Activated CD8-positive, alpha-beta memory T cell treated with anti-CD3 and anti-CD28 coated beads for 48 hours (primary cell): ENCODE measurements at regions not wholly inside any gene's neighbourhood (a gene's known extent, or its start where the extent isn't known, plus 50 kb on each side); places are given as distances from the start of the nearest gene placed in this dataset.

Experiments
- DNase-seq, 3 experiments: peaks; one replicate each; pipeline ENCODE4 v3.0.0-alpha.2; 2020; ENCODE audit warnings: low read depth in 2 of 3, low spot score in 2 of 3

GRCh38 chr2:57278451-57278850, 768.2 kb upstream of the VRK2 start:
- no peak for DNase-seq

DNA sequence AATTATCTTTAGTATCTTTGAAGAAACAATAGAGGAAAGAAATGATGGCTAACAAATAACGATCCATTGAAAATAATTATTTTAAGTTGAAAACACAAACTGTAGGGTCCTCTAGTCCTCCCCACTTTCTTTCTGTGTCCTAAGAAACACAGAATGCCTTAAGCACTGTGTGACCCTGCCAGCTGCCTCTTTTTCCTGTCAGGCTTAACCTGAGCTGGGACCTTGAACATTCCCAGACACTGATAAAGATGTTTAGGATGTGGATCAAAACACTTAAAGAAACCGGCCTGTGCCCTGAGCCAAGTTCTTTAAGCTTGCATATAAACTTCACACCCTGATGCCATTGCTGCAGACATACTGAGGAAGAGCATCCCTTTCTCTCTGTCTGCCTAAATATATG, 755.4 kb upstream of the VRK2 start:
- no peak for DNase-seq

GRCh38 chr2:57296795-57297517, 749.6 kb upstream of the VRK2 start:
- no peak for DNase-seq

- no peak for DNase-seq
Observed at GRCh38 chr2:57313678-57314077, 732.9 kb upstream of the VRK2 start.

- no peak for DNase-seq
Observed at GRCh38 chr2:57314682-57315081, 731.9 kb upstream of the VRK2 start.

- DNase-seq, result no peak
Observed at GRCh38 chr2:57330447-57330846, 716.2 kb upstream of the VRK2 start.

DNA sequence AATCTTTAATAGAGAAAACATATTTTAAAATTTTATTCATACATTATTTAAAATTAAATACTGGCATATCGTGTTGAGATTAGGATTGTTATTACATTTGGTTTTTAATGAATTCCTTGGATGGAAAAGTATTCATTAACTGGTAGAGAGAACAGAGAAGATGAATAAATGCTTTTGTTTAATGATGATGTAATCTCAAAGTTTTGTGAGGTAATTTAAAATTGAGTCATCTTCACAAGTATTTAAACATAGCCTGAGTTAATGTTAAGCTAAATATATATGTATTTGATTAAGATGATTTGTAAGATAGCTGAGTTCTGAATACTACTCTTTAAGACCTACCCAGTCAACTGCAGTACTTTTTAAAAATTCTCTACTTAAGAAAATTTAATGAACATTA, 713.4 kb upstream of the VRK2 start:
- no peak for DNase-seq

GRCh38 chr2:57343391-57344006, 703.1 kb upstream of the VRK2 start:
- no peak for DNase-seq

- DNase-seq, result no peak
Observed at GRCh38 chr2:57368190-57368589, 678.4 kb upstream of the VRK2 start.

GRCh38 chr2:57370882-57371585, 675.6 kb upstream of the VRK2 start:
- DNase-seq, result no peak

DNA sequence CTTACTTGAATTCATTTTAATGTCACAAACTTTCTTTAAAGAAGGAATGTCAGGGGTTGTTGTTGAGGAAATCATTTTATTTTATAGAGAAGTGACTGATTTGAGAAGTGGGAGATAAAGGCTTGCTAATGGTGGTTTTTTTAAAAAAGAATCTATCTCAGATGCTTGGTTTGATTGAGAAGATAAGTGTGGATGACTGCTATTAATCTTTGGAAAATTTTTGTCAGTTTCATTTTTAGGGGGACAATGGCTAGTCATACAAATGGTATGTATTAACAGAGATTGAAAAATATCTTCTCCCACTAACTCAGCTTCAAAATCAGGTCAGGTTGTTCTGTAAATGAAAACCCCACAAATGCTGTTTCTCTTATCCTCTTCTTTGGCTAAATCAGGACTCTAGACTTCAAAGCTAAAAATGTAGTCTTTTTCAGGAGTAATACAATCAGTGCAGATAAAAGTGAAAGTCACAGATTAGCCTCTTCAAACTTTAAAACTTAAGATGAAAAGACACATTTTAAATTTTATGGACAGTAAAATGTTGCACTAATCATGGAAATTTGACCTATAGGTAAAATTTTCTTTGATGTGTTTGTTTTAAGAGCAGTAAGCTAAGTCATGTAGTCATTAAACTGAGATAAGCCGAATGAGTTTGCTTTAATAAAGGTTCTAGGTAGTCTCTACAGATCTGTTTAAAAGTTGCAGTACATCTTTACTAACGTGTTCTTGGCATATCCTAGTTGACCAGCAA, 674.2 kb upstream of the VRK2 start:
- no peak for DNase-seq

DNA sequence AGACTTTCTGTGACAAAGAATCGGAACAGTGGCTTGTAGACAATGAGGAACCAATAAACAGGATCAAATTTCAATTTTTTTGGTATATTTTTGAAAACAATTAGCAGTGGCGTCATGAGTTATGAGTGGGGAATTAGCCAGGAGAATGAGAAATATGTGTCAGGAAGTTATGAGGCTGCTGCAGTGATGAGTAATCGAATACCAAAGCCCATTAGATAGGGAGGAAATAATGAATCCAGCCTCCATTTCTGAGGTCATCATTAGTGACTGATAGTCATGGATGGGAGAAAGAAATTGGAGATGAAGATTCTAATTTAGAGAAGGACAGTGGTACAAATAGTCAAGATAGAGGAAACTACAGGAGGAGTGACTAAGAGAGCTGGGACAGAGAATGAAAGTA, 673.1 kb upstream of the VRK2 start:
- no peak for DNase-seq

GRCh38 chr2:57376985-57377384, 669.6 kb upstream of the VRK2 start:
- DNase-seq, result no peak

- DNase-seq, result no peak
Observed at GRCh38 chr2:57386305-57386704, 660.3 kb upstream of the VRK2 start.

DNA sequence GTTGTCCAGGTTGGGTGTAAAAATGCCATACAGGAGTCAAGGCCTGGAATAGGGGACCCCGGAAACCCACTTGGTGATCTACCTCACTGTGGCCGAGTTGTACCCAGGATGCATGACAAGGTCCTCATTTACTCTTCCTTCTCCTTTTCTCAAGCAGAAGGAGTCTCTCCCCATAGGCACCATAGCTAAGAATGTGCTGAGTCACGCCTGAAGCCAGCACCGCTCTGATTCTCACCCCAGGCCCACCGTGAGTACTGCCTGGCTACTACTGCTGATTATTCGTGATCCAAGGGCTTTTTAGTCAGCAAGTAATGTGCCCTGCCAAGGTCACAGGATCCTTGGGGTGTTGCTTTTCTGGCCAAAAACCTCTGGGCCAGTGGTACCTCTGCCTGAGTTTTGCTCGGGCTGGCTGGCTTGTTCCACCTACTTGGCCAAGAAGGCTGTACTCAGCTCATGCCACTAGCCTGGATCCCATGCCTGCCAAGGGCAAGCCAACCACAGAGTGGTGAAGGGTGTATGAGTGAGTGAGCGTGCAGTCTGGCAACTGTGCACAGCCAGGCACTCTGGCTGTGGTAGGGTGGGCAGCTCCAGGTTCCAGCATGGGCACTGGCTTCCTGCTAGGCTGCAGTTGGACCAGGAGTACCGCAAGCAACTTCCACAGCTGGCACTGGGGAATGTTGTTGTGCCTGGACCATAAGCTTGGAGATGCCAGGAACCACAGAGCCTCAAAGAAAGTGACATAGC, 650.1 kb upstream of the VRK2 start:
- DNase-seq, result no peak

DNA sequence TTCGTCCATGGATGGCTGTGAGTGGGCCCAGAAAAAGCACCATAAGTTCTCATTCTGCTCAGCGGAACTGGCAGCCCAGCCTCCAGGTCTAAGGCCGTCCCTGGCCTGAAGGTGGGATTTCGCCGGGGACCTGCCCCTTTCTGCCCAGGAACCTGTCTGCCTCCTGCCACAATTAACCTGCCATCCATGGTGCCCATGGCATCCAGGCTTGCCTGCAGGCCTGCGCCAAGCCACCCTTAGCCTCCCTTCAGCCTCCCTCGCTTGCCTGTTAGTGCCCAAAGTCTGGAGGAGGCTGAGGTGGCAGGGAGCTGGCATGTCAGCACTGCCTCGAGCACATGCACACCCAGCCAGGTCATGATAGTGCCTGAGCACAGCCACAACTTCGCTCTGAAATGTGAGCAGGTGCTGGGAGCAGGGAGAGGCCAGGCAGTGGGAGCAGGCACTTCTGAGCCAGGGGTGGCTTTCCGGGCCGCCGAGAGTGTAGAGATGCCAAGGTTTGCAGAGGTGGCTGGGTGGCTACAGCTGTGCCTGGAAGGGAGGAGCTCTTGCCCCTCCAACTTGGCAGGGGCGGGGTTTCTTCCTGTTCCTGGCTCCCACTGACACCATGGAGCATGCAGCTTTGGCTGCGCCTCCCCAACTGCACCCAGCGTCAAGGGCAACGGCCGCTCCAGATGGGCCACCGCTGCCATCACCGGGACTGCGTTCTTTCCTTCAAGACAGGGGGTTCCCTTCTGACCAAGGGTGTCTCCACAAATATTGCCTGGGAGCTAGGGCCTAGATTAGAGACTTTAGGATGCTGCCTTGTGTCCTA, 648.9 kb upstream of the VRK2 start:
- no peak for DNase-seq

GRCh38 chr2:57399057-57399456, 647.5 kb upstream of the VRK2 start:
- no peak for DNase-seq

- no peak for DNase-seq
Observed at GRCh38 chr2:57402096-57402495, 644.5 kb upstream of the VRK2 start.

- DNase-seq, result no peak
Observed at GRCh38 chr2:57402755-57403154, 643.9 kb upstream of the VRK2 start.

GRCh38 chr2:57407772-57408201, 638.8 kb upstream of the VRK2 start:
- DNase-seq, result no peak
